ENCODE measurements at regions not wholly inside any gene's neighbourhood (a gene's known extent, or its start where the extent isn't known, plus 50 kb on each side); places are given as distances from the start of the nearest gene placed in this dataset.

DNA sequence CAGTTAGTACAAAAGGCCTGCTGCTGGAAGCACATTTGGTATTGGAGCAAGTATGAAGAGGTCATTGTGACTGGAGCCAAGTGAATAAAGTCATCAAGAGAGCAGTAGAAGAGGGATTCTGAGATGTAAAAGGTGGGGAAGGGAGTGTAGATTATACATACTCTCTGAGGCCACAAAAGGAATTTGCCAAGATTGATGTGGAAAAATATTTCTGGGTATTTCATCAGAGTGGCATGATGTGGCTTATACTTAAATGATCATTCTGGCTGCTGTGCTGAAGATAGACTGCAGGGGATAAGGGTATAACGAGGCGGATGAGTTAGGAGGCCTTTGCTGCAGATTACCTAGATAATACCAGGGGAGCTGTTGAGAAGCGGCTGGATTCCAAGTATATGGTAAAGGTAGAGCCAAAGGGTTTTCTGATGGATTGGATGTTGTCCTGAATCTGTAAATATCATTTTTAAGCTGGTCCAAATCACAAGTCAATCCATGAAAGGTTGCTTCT is 231.8 kb upstream of the AGA start:
- Histone ChIP-seq H3K4me1 (ENCODE audit: low read depth, poor library complexity, severe bottlenecking) (no peaks in the 10 kb centered on the region), H4K20me1 (ENCODE audit: insufficient read depth) (no peaks in the 10 kb centered on the region), H3K27ac (no peak overlapping the region), H3K9ac (no peak overlapping the region), H3K27me3 (ENCODE audit: insufficient read depth, low read depth) (no peaks in the 10 kb centered on the region), H3K36me3 (ENCODE audit: insufficient read depth) (no peaks in the 10 kb centered on the region), H3K79me2 (ENCODE audit: insufficient read depth, low read depth) (no peaks in the 10 kb centered on the region), H3K4me2 (no peak overlapping the region), H3K4me3 (IDR thresholded peaks at IDR 0.05; ENCODE audit: insufficient read depth, low read depth, low read length) (no peak overlapping the region), H2AFZ (ENCODE audit: low read depth) (no peak overlapping the region)
- TF ChIP-seq, protein P1, sequence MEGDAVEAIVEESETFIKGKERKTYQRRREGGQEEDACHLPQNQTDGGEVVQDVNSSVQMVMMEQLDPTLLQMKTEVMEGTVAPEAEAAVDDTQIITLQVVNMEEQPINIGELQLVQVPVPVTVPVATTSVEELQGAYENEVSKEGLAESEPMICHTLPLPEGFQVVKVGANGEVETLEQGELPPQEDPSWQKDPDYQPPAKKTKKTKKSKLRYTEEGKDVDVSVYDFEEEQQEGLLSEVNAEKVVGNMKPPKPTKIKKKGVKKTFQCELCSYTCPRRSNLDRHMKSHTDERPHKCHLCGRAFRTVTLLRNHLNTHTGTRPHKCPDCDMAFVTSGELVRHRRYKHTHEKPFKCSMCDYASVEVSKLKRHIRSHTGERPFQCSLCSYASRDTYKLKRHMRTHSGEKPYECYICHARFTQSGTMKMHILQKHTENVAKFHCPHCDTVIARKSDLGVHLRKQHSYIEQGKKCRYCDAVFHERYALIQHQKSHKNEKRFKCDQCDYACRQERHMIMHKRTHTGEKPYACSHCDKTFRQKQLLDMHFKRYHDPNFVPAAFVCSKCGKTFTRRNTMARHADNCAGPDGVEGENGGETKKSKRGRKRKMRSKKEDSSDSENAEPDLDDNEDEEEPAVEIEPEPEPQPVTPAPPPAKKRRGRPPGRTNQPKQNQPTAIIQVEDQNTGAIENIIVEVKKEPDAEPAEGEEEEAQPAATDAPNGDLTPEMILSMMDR (conservative IDR thresholded peaks at IDR 0.05; ENCODE audit: low read depth, low read length) = no peak

DNA sequence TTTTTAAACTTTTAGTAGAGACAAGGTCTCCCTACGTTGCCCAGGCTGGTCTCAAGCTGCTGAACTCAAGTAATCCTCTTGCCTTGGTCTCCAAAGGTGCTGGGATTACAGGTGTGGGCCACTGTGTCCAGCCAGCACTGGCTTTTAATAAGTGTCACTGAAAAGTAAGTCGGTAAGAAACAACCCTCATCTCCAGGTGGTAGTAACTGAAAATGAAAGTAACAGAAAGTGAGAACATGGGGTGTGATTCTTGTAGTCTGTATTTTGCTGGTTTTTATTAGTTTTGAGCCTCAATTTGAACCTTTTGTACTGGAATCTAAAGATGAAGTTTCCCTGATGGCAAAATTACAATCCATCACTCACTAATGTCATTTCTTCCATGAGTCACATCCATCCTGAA is 238.1 kb upstream of the AGA start:
- no peak overlapping the region for H3K4me2 ChIP-seq
- TF ChIP-seq, protein P1 (conservative IDR thresholded peaks at IDR 0.05; ENCODE audit: low read depth, low read length) = no peak
- no peak overlapping the region for H3K4me3 ChIP-seq (IDR thresholded peaks at IDR 0.05; ENCODE audit: insufficient read depth, low read depth, low read length)
- no peak overlapping the region for H3K9ac ChIP-seq
- no peaks in the 10 kb centered on the region for H3K36me3 ChIP-seq (ENCODE audit: insufficient read depth)
- H3K79me2 ChIP-seq (ENCODE audit: insufficient read depth, low read depth) = no peaks in the 10 kb centered on the region
- H3K27ac ChIP-seq = no peak overlapping the region
- no peak overlapping the region; the same call in 1 of the 2 replicates for H2AFZ ChIP-seq (ENCODE audit: low read depth)
- H4K20me1 ChIP-seq (ENCODE audit: insufficient read depth) = no peaks in the 10 kb centered on the region
- H3K4me1 ChIP-seq (ENCODE audit: low read depth, poor library complexity, severe bottlenecking) = peaks cover 6% of the 10 kb centered on the region
- no peaks in the 10 kb centered on the region for H3K27me3 ChIP-seq (ENCODE audit: insufficient read depth, low read depth)

DNA sequence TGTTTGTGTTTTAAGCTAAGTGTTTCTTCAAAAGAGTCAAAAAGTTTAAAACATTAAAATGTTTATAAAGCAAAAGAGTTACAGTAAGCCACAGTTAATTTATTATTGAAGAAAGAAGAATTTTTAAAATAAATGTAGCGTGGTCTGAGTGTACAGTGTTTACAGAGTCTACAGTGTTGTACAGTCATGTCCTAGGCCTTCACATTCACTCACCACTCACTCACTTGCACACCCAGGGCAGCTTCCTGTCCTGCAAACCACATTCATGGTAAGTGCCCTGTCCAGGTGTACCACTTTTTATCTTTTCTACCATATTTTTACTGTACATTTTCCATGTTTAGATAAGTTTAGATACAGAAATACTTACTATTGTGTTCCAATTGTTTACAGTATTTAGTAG is 239.7 kb upstream of the AGA start:
- no peaks in the 10 kb centered on the region for H4K20me1 ChIP-seq (ENCODE audit: insufficient read depth)
- H3K27ac ChIP-seq = no peak overlapping the region
- no peaks in the 10 kb centered on the region for H3K36me3 ChIP-seq (ENCODE audit: insufficient read depth)
- TF ChIP-seq, protein P1 (conservative IDR thresholded peaks at IDR 0.05; ENCODE audit: low read depth, low read length) = no peak
- no peak overlapping the region for H3K4me3 ChIP-seq (IDR thresholded peaks at IDR 0.05; ENCODE audit: insufficient read depth, low read depth, low read length)
- H3K79me2 ChIP-seq (ENCODE audit: insufficient read depth, low read depth) = no peaks in the 10 kb centered on the region
- H3K9ac ChIP-seq = no peak overlapping the region
- H3K4me2 ChIP-seq = no peak overlapping the region
- peaks cover 6% of the 10 kb centered on the region for H3K4me1 ChIP-seq (ENCODE audit: low read depth, poor library complexity, severe bottlenecking)
- no peaks in the 10 kb centered on the region for H3K27me3 ChIP-seq (ENCODE audit: insufficient read depth, low read depth)
- H2AFZ ChIP-seq (ENCODE audit: low read depth) = no peak overlapping the region

DNA sequence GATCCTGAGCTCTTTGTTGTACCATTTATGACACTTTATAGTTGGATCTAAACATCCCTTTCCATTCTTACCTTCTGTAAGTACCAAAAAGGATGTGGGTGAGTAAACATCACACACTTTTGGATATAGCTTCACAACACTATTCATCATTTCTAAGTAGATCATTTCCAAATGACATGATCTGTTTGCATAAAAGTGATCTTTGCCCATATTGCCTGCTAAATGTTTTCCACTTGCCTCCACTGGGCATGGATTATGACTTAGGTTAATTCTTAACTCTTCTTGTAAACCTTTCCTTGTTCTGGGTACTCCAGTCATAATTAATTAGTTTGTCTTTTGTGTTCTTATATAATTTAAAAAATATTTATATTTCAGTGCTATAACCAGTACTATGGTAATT is 244.9 kb upstream of the AGA start:
- Histone ChIP-seq H3K4me2 (no peak overlapping the region), H4K20me1 (ENCODE audit: insufficient read depth) (no peaks in the 10 kb centered on the region), H3K4me1 (ENCODE audit: low read depth, poor library complexity, severe bottlenecking) (no peaks in the 10 kb centered on the region), H3K9ac (no peak overlapping the region), H2AFZ (ENCODE audit: low read depth) (no peak overlapping the region), H3K27me3 (ENCODE audit: insufficient read depth, low read depth) (no peaks in the 10 kb centered on the region), H3K4me3 (IDR thresholded peaks at IDR 0.05; ENCODE audit: insufficient read depth, low read depth, low read length) (no peak overlapping the region), H3K27ac (no peak overlapping the region), H3K36me3 (ENCODE audit: insufficient read depth) (no peaks in the 10 kb centered on the region), H3K79me2 (ENCODE audit: insufficient read depth, low read depth) (no peaks in the 10 kb centered on the region)
- TF ChIP-seq, protein P1 (conservative IDR thresholded peaks at IDR 0.05; ENCODE audit: low read depth, low read length) = no peak

Data from KMS-11 (cell line).